OCI-LY7 (cell line): ENCODE measurements at regions not wholly inside any gene's neighbourhood (a gene's known extent, or its start where the extent isn't known, plus 50 kb on each side); places are given as distances from the start of the nearest gene placed in this dataset.

Experiments
- BruUV-seq: library from RNA; stranded (reverse); fragments of 400-500 nt; replicated peaks from 2 replicates; lab custom pipeline; 2021; lab: Mats Ljungman, UMichigan
- CTCF ChIA-PET: fragments of 300-600 bp; sonication (Branson Sonifier 250); formaldehyde crosslinking; loops from one replicate; lab custom pipeline; 2022; ENCODE audit warnings: antibody characterized with exemption; ENCODE audit not compliant: unreplicated experiment; lab: Charles Lee
- POLR2A ChIA-PET: fragments of 300-600 bp; sonication (Branson Sonifier 250); formaldehyde crosslinking; loops from one replicate; lab custom pipeline; 2022; ENCODE audit warnings: antibody characterized with exemption; lab: Charles Lee
- DNase-seq: peaks from one replicate; pipeline ENCODE4 v3.0.0-alpha.2; 2015; ENCODE audit warnings: low spot score
- H2AFZ ChIP-seq: fragments of 200-600 bp; sonication (generic), shearing (Covaris generic); 2 replicates; pipeline ENCODE4 v1.6.1; 2014; ENCODE audit warnings: mild to moderate bottlenecking, antibody characterized with exemption, low read length, moderate library complexity
- H3K27ac ChIP-seq: fragments of 200-600 bp; sonication (generic); 2 replicates; pipeline ENCODE4 v1.5.1; 2014; ENCODE audit warnings: mixed run types, low read depth, mild to moderate bottlenecking, moderate library complexity, low read length, inconsistent platforms; ENCODE audit not compliant: poor library complexity, severe bottlenecking
- H3K36me3 ChIP-seq: fragments of 200-600 bp; sonication (generic); 2 replicates; pipeline ENCODE4 v1.6.1; 2014; ENCODE audit warnings: mild to moderate bottlenecking, antibody characterized with exemption, low read length, moderate library complexity, mixed read lengths; ENCODE audit not compliant: insufficient read depth
- H3K4me1 ChIP-seq: fragments of 200-600 bp; sonication (generic); 2 replicates; pipeline ENCODE4 v1.5.1; 2014; ENCODE audit warnings: mild to moderate bottlenecking, low read length; ENCODE audit not compliant: insufficient read depth, poor library complexity, severe bottlenecking
- H3K4me2 ChIP-seq: fragments of 200-600 bp; sonication (generic); 2 replicates; pipeline ENCODE4 v1.6.1; 2014; ENCODE audit warnings: mild to moderate bottlenecking, low read length
- H3K4me3 ChIP-seq: fragments of 200-600 bp; sonication (generic); 2 replicates; pipeline ENCODE4 v1.5.1; 2014; ENCODE audit warnings: mild to moderate bottlenecking, low read depth, low read length; ENCODE audit not compliant: poor library complexity, severe bottlenecking
- H3K79me2 ChIP-seq: fragments of 200-600 bp; sonication (generic); 2 replicates; pipeline ENCODE4 v1.6.1; 2016; ENCODE audit warnings: low read depth, mild to moderate bottlenecking, low read length, moderate library complexity, mixed read lengths; ENCODE audit not compliant: insufficient read depth
- H3K9me2 ChIP-seq: fragments of 200-600 bp; sonication (generic); 2 replicates; pipeline ENCODE4 v1.6.1; 2016; ENCODE audit warnings: mild to moderate bottlenecking, low read length, mixed read lengths; ENCODE audit not compliant: insufficient read depth
- H3K9me3 ChIP-seq: fragments of 200-600 bp; sonication (generic); 2 replicates; pipeline ENCODE4 v1.6.1; 2014; ENCODE audit warnings: mild to moderate bottlenecking, mixed run types, low read length, mixed read lengths
- H4K20me1 ChIP-seq: fragments of 200-600 bp; sonication (generic); 2 replicates; pipeline ENCODE4 v1.6.1; 2014; ENCODE audit warnings: mild to moderate bottlenecking, antibody characterized with exemption, low read length, moderate library complexity, mixed read lengths; ENCODE audit not compliant: insufficient read depth
- CTCF ChIP-seq: fragments of 200-600 bp; sonication (generic); conservative IDR thresholded peaks from 2 replicates; pipeline ENCODE4 v1.5.1; 2014; ENCODE audit warnings: mild to moderate bottlenecking, antibody characterized with exemption, low read length, moderate library complexity, mixed read lengths
- EZH2phosphoT487 ChIP-seq: fragments of 200-600 bp; sonication (generic); IDR thresholded peaks from 2 replicates; pipeline ENCODE4 v1.6.1; 2018; ENCODE audit warnings: low read depth, borderline replicate concordance, mild to moderate bottlenecking, mixed run types, antibody characterized with exemption, low read length, moderate library complexity, mixed read lengths
- intact Hi-C: fragments of 100-400 bp; cut with micrococcal nuclease; formaldehyde crosslinking; loops from one replicate; pipeline ENCODE4 v1.10.0; 2022; ENCODE audit not compliant: unreplicated experiment

GRCh38 chr5:21603796-21604195 lies 1249.3 kb downstream of the CDH12 start:
- H3K27ac ChIP-seq, result no peak overlapping the region
- H3K4me2 ChIP-seq, result no peak overlapping the region
- DNase-seq, result no peak
- H3K4me3 ChIP-seq, result no peak overlapping the region
- H3K79me2 ChIP-seq, result no peaks in the 10 kb centered on the region
- POLR2A ChIA-PET, result no interaction called here
- TF ChIP-seq CTCF, result no peak
- TF ChIP-seq EZH2phosphoT487, result no peak
- no TSS peak for BruUV-seq
- no peaks in the 10 kb centered on the region for H3K9me2 ChIP-seq
- no peaks in the 10 kb centered on the region for H3K9me3 ChIP-seq
- H2AFZ ChIP-seq, result no peak overlapping the region
- no peaks in the 10 kb centered on the region for H3K4me1 ChIP-seq
- no peaks in the 10 kb centered on the region for H3K36me3 ChIP-seq
- CTCF ChIA-PET, result no interaction called here
- H4K20me1 ChIP-seq, result no peaks in the 10 kb centered on the region
- intact Hi-C loops, result no loop called here

GRCh38 chr5:21594566-21594965 lies 1258.6 kb downstream of the CDH12 start:
- H3K27ac ChIP-seq, result no peak overlapping the region
- DNase-seq, result no peak
- TF ChIP-seq EZH2phosphoT487 (no peak), CTCF (no peak)
- H3K4me1 ChIP-seq, result no peaks in the 10 kb centered on the region
- H3K4me3 ChIP-seq, result no peak overlapping the region
- intact Hi-C loops, result no loop called here
- no peaks in the 10 kb centered on the region for H3K9me3 ChIP-seq
- POLR2A ChIA-PET, result no interaction called here
- H2AFZ ChIP-seq, result no peak overlapping the region
- H3K4me2 ChIP-seq, result no peak overlapping the region
- CTCF ChIA-PET, result no interaction called here
- no peaks in the 10 kb centered on the region for H4K20me1 ChIP-seq
- BruUV-seq, result no TSS peak
- H3K79me2 ChIP-seq, result no peaks in the 10 kb centered on the region
- H3K9me2 ChIP-seq, result no peaks in the 10 kb centered on the region
- no peaks in the 10 kb centered on the region for H3K36me3 ChIP-seq

- Histone ChIP-seq H3K79me2 (no peaks in the 10 kb centered on the region), H4K20me1 (no peaks in the 10 kb centered on the region), H3K36me3 (no peaks in the 10 kb centered on the region), H3K27ac (no peak overlapping the region), H3K4me3 (no peak overlapping the region), H3K4me1 (no peaks in the 10 kb centered on the region), H3K4me2 (no peak overlapping the region), H3K9me3 (no peaks in the 10 kb centered on the region), H2AFZ (no peak overlapping the region), H3K9me2 (no peaks in the 10 kb centered on the region)
- TF ChIP-seq EZH2phosphoT487 (no peak), CTCF (no peak)
- ChIA-PET POLR2A (no interaction called here), CTCF (no interaction called here)
- no TSS peak for BruUV-seq
- DNase-seq, result no peak
- intact Hi-C loops, result no loop called here
These were observed 1259.9 kb downstream of the CDH12 start for GRCh38 chr5:21593261-21593660.
